ENCODE measurements at regions not wholly inside any gene's neighbourhood (a gene's known extent, or its start where the extent isn't known, plus 50 kb on each side); places are given as distances from the start of the nearest gene placed in this dataset.

- TF ChIP-seq, protein P1, sequence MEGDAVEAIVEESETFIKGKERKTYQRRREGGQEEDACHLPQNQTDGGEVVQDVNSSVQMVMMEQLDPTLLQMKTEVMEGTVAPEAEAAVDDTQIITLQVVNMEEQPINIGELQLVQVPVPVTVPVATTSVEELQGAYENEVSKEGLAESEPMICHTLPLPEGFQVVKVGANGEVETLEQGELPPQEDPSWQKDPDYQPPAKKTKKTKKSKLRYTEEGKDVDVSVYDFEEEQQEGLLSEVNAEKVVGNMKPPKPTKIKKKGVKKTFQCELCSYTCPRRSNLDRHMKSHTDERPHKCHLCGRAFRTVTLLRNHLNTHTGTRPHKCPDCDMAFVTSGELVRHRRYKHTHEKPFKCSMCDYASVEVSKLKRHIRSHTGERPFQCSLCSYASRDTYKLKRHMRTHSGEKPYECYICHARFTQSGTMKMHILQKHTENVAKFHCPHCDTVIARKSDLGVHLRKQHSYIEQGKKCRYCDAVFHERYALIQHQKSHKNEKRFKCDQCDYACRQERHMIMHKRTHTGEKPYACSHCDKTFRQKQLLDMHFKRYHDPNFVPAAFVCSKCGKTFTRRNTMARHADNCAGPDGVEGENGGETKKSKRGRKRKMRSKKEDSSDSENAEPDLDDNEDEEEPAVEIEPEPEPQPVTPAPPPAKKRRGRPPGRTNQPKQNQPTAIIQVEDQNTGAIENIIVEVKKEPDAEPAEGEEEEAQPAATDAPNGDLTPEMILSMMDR (IDR thresholded peaks at IDR 0.05; ENCODE audit: low read depth, low read length), result no peak
- TF ChIP-seq MAX (IDR thresholded peaks at IDR 0.05; ENCODE audit: low read depth, low read length), result no peak
Observed at GRCh38 chr21:28063241-28064216, 929.1 kb downstream of the LTN1 start.

All from NB4 (cell line).